Tibial nerve (tissue), 4 donors: ENCODE measurements at regions not wholly inside any gene's neighbourhood (a gene's known extent, or its start where the extent isn't known, plus 50 kb on each side); places are given as distances from the start of the nearest gene placed in this dataset.

Experiments
- CTCF ChIP-seq, 5 experiments: fragments of 200-600 bp in 3 of 5; fragments of 450-650 bp in 2 of 5; sonication (generic) in 3 of 5; IDR thresholded peaks; one replicate each; pipeline ENCODE4 v1.5.1; 2016 to 2019; ENCODE audit warnings: antibody characterized with exemption in 5 of 5, mild to moderate bottlenecking in 3 of 5, moderate library complexity in 2 of 5
- EP300 ChIP-seq, 2 donors: sonication (generic); formaldehyde crosslinking; IDR thresholded peaks; one replicate each; pipeline ENCODE4 v1.6.1; 2017; ENCODE audit warnings: antibody characterized with exemption in 2 of 2, mild to moderate bottlenecking in 1 of 2
- POLR2A ChIP-seq, 2 donors: fragments of 450-650 bp; IDR thresholded peaks; one replicate each; pipeline ENCODE4 v1.6.1; 2017; ENCODE audit warnings: antibody characterized with exemption in 2 of 2, mild to moderate bottlenecking in 2 of 2, moderate library complexity in 2 of 2

GRCh38 chr18:56009411-56009810, 421.4 kb upstream of the TCF4 start:
- TF ChIP-seq CTCF (IDR thresholded peaks at IDR 0.05): no peak
- no peak for TF ChIP-seq POLR2A (IDR thresholded peaks at IDR 0.05)
- TF ChIP-seq EP300 (IDR thresholded peaks at IDR 0.05): no peak
